GM12892 (cell line): ENCODE measurements at regions not wholly inside any gene's neighbourhood (a gene's known extent, or its start where the extent isn't known, plus 50 kb on each side); places are given as distances from the start of the nearest gene placed in this dataset.
"Not testable (repeated sequence)": the region's sequence is repeated elsewhere in the genome, so short reads cannot be mapped to it uniquely, and the experiment has no call there.

Experiments
- DNase-seq: peaks from one replicate; pipeline ENCODE4 v3.0.0; 2011; ENCODE audit not compliant: insufficient read length
- FAIRE-seq: peaks from 2 replicates; lab custom pipeline; 2011; peaks lifted over from hg19 to GRCh38; lab: Jason Lieb, UNC
- POLR2A ChIP-seq: IDR thresholded peaks from 2 replicates; pipeline ENCODE4 v1.6.1; 2011; ENCODE audit warnings: low read depth, low read length, control low read depth
- POLR2AphosphoS5 ChIP-seq: IDR thresholded peaks from 2 replicates; pipeline ENCODE4 v1.6.1; 2011; ENCODE audit warnings: low read depth, low read length, control low read depth
- TAF1 ChIP-seq: IDR thresholded peaks from 2 replicates; pipeline ENCODE4 v1.6.1; 2011; ENCODE audit warnings: low read depth, mild to moderate bottlenecking, control low read depth, low read length, borderline replicate concordance

DNA sequence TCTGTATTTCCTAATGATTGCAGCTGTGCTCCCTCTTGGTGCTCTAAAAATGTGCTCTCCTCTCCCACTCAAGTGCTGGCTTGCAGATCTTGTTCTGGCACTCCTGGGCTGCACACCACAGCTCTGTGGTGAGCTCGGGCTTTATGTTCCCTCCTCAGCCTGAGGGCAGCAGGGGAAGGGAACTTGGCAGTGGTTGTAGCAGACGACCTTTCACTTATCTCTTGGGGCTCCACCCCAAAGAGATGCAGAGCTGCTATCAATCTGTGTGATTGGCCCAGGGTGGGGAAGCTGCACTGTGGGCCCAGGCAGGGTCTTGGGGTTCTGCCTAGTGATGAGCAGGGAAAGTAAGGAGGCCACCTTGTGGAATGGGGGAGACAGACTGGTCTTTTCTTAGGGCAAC, 143.5 kb upstream of the GORAB start:
- TF ChIP-seq POLR2A, result no peak
- TF ChIP-seq TAF1, result no peak
- no peak for TF ChIP-seq POLR2AphosphoS5
- no peak for FAIRE-seq
- no peak for DNase-seq

- TF ChIP-seq POLR2AphosphoS5, result no peak
- no peak for TF ChIP-seq POLR2A
- TF ChIP-seq TAF1, result no peak
- FAIRE-seq, result no peak
- no peak for DNase-seq
These were observed 136.8 kb upstream of the GORAB start for GRCh38 chr1:170395149-170395548.

DNA sequence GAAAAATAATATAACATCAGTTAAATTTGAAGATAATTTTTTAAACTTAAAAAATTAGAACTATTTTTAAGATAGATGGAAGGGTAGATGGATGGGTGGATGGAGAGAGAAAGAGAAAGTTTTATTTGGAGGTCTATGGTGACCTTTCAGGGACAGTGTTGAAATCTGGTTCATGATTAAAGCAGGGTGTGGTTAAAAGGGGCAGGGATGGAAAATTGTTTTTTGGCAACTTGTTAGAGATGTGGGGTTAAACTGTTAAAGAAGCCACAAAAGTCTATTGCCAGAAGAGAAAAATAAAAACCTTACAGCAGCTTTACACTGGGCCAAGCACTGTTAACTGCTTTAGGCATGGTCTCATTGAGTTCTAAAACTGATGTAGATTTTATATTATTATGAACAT, 134.9 kb upstream of the GORAB start:
- no peak for FAIRE-seq

GRCh38 chr1:170402476-170403311, 129.3 kb upstream of the GORAB start:
- no peak for FAIRE-seq
- DNase-seq, result no peak
- no peak for TF ChIP-seq POLR2AphosphoS5
- TF ChIP-seq POLR2A, result no peak
- TF ChIP-seq TAF1, result no peak

More for the DNA sequence above, 134.9 kb upstream of the GORAB start:
- no peak for DNase-seq
- TF ChIP-seq POLR2A, result no peak
- no peak for TF ChIP-seq TAF1
- no peak for TF ChIP-seq POLR2AphosphoS5

- FAIRE-seq, result no peak
- DNase-seq, result no peak
- TF ChIP-seq POLR2AphosphoS5, result no peak
- TF ChIP-seq POLR2A, result no peak
- TF ChIP-seq TAF1, result no peak
These were observed 124.8 kb upstream of the GORAB start for GRCh38 chr1:170407138-170407537.

GRCh38 chr1:170407581-170407980, 124.4 kb upstream of the GORAB start:
- no peak for DNase-seq
- FAIRE-seq, result no peak
- TF ChIP-seq POLR2AphosphoS5, result no peak
- TF ChIP-seq TAF1, result no peak
- TF ChIP-seq POLR2A, result no peak

- FAIRE-seq (no peak), DNase-seq (no peak)
- TF ChIP-seq POLR2AphosphoS5, result no peak
These were observed 121.4 kb upstream of the GORAB start for GRCh38 chr1:170410401-170411166.

DNA sequence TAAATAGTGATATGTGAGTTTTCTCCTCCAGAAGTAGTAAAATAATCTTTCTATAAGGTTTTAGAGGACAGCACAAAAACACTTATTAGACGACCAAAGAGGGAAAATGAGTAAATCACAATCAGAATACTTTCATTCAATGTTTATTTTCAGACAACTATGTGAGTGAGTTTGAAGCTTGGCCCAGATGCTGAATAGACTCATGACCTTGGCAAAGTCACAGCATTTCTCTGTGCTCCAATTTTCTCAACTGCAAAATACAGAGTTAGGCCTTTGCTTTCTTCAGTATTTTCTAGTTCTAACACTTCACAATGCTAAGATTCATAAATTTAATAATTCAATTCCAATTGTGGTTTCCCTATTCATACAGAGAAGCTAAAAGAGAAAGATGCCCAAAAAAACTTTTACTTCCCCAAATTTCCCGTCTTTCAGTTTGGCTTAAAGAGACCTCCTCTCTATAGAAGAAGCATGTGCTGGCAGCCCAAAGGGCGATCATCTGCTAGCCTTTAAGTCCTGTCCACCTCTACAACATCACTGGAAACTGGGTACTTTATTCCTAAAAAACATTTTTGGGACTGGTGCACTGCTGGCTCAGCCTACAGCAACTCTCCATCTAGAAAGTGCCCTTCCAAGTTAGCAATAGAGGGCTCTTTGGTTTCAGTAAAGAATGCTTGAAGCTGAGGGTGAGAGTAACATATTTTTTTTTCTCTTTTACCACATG, 116.8 kb upstream of the GORAB start:
- TF ChIP-seq POLR2AphosphoS5 (no peak), TAF1 (no peak), POLR2A (no peak)
- FAIRE-seq, result no peak
- no peak for DNase-seq

DNA sequence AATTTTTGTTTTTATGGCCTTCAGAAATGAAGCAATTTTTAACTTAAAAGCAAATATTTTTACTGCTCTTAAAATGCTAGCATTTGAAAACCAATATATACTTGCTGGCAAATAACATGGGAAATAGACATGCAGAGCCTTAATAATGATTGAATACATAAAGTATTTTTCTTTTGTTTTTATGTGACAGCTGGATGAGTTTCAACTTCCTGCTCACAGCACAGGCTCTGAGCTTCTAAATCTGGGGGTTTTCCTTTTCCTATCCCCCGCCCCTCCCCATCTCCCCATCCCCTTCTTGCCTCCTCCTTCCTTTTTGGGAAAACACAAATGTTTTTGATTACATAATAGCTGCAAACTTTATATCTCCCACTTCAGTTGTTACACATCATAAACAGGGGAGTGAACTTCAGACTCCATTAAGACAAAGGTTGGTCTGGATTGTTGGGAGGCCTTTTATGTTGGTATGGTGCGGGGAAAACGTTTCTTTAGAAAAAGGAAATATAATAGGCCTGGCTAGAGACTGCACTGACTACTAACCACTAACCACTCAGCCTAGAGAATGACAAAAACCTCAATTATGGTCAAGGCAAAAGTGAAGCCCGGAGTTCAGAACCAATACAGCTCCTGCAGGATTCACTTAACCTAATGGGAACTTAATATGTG, 116.1 kb upstream of the GORAB start:
- DNase-seq (no peak), FAIRE-seq (no peak)
- TF ChIP-seq TAF1, result no peak
- no peak for TF ChIP-seq POLR2A
- TF ChIP-seq POLR2AphosphoS5, result no peak

DNA sequence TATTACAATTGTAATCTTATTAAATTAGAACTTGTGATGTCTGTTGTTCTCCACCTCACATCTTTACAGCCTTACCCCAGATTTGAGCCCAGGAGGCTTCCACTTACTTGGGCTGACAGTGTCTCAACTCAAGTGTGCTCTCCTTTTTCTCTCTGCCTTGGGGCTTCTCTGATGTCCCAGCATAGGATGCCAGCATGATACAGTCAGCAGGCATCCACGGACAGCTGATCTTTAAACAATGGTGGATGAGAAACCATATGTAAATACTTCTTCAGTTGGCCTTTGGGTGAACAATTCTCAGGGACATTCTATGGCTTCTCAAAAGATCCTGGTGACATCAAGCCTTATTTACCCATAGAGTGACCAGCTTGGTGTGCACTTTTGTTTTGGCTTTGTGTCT, 107.6 kb upstream of the GORAB start:
- TF ChIP-seq TAF1, result no peak
- no peak for TF ChIP-seq POLR2A
- no peak for TF ChIP-seq POLR2AphosphoS5

DNA sequence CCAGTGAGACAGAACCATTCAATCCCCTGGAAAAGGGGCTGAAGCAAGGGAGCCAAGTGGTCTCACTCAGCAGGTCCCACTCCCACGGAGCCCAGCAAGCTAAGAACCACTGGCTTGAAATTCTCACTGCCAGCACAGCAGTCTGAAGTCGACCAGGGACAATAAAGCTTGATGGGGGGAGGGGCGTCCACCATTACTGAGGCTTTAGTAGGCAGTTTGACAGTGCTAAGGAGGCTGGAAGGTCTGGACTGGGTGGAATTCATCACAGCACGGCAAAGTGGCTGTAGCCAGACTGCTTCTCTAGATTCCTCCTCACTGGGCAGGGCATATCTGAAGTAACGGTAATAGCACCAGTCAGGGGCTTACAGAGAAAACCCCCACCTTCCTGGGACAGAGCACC, 105.4 kb upstream of the GORAB start:
- DNase-seq (no peak), FAIRE-seq (no peak)
- TF ChIP-seq POLR2A (no peak), TAF1 (no peak), POLR2AphosphoS5 (no peak)

More for the DNA sequence above, 107.6 kb upstream of the GORAB start:
- no peak for DNase-seq
- no peak for FAIRE-seq

- not testable (repeated sequence) for FAIRE-seq, DNase-seq
These were observed 105.0 kb upstream of the GORAB start for GRCh38 chr1:170427002-170427401.
